HL-60 (cell line): ENCODE measurements at regions not wholly inside any gene's neighbourhood (a gene's known extent, or its start where the extent isn't known, plus 50 kb on each side); places are given as distances from the start of the nearest gene placed in this dataset.

Experiments used
- DNase-seq, 2 experiments: peaks; one replicate each; pipeline ENCODE4 v3.0.0-alpha.2; 2010 to 2020; ENCODE audit warnings: low read depth in 1 of 2, low spot score in 1 of 2
- H3K27ac ChIP-seq: fragments of 250-450 bp; sonication (Bioruptor Pico); replicated peaks from 2 replicates; pipeline ENCODE4 v1.5.1; 2020; ENCODE audit warnings: mild to moderate bottlenecking, moderate library complexity
- H3K27me3 ChIP-seq: fragments of 250-450 bp; sonication (Bioruptor Pico); 2 replicates; pipeline ENCODE4 v1.5.1; 2021; ENCODE audit warnings: mild to moderate bottlenecking, moderate library complexity; ENCODE audit not compliant: insufficient read depth, poor library complexity, severe bottlenecking
- H3K4me3 ChIP-seq: replicated peaks from 2 replicates; pipeline ENCODE4 v1.5.1; 2011; ENCODE audit warnings: mild to moderate bottlenecking, control low read depth, low read length; ENCODE audit not compliant: insufficient read depth
- CTCF ChIP-seq: IDR thresholded peaks from one replicate; pipeline ENCODE4 v1.5.1; 2011; ENCODE audit warnings: low read length, control low read depth, inconsistent platforms; ENCODE audit not compliant: insufficient read depth
- GABPA ChIP-seq: IDR thresholded peaks from 2 replicates; pipeline ENCODE4 v1.6.1; 2012; ENCODE audit warnings: low read depth
- POLR2AphosphoS5 ChIP-seq: IDR thresholded peaks from 2 replicates; pipeline ENCODE4 v1.6.1; 2012; ENCODE audit warnings: low read depth
- REST ChIP-seq: IDR thresholded peaks from 2 replicates; pipeline ENCODE4 v1.6.1; 2012; ENCODE audit warnings: low read depth; ENCODE audit not compliant: insufficient replicate concordance
- SPI1 ChIP-seq: IDR thresholded peaks from 2 replicates; pipeline ENCODE4 v1.6.1; 2012; ENCODE audit warnings: low read depth, mild to moderate bottlenecking, borderline replicate concordance

- DNase-seq, result no peak
- H3K4me3 ChIP-seq, result no peak overlapping the region
- no peaks in the 10 kb centered on the region for H3K27me3 ChIP-seq
- no peak overlapping the region for H3K27ac ChIP-seq
- no peak for TF ChIP-seq SPI1
- TF ChIP-seq REST, result no peak
- no peak for TF ChIP-seq CTCF
- no peak for TF ChIP-seq GABPA
- TF ChIP-seq POLR2AphosphoS5, result no peak
Measured at GRCh38 chr15:69536726-69537512, 84.3 kb downstream of the RPLP1 start.

- no peak overlapping the region for H3K27ac ChIP-seq
- no peaks in the 10 kb centered on the region for H3K27me3 ChIP-seq
- no peak for DNase-seq
- TF ChIP-seq GABPA (no peak), CTCF (no peak), REST (no peak), SPI1 (no peak)
- H3K4me3 ChIP-seq, result no peak overlapping the region
Measured at GRCh38 chr15:69537901-69538300, 85.3 kb downstream of the RPLP1 start.

- Histone ChIP-seq H3K27me3 (no peaks in the 10 kb centered on the region), H3K27ac (no peak overlapping the region), H3K4me3 (no peak overlapping the region)
- no peak for DNase-seq
- no peak for TF ChIP-seq SPI1
- TF ChIP-seq REST, result no peak
- TF ChIP-seq POLR2AphosphoS5, result no peak
- no peak for TF ChIP-seq CTCF
- no peak for TF ChIP-seq GABPA
Measured at GRCh38 chr15:69538379-69538778, 85.8 kb downstream of the RPLP1 start.
